HG02852 (cell line): ENCODE measurements at regions not wholly inside any gene's neighbourhood (a gene's known extent, or its start where the extent isn't known, plus 50 kb on each side); places are given as distances from the start of the nearest gene placed in this dataset.

Experiments
- ATAC-seq: cut with Tn5 transposase; IDR thresholded peaks from one replicate; pipeline ENCODE4 v1.9.1; 2021; ENCODE audit warnings: mild to moderate bottlenecking, moderate library complexity; ENCODE audit not compliant: unreplicated experiment

- ATAC-seq = peak; percentile 84
Measured at GRCh38 chr7:116145245-116145852, 65.0 kb upstream of the TES start.

DNA sequence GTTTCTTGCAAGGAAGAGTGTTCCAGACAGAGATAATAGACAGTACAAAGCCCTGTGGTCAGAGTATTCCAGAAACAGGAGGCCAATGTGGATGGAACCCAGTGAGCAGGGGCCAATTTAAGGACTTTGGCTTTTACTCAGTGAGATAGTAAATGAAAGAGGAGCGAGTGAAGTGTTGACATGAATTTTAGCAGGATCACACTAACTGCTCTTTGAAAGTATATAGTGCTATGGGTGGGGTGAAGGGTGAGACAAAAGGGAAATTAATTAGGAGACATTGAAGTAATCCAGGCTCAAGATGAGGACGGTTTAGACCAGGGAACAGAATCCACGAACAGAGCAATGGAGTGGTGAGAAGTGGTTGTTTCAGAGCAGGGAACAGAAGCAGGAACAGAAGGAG, 62.2 kb upstream of the TES start:
- ATAC-seq = no peak

- no peak for ATAC-seq
Measured at GRCh38 chr7:116148626-116149025, 61.7 kb upstream of the TES start.

DNA sequence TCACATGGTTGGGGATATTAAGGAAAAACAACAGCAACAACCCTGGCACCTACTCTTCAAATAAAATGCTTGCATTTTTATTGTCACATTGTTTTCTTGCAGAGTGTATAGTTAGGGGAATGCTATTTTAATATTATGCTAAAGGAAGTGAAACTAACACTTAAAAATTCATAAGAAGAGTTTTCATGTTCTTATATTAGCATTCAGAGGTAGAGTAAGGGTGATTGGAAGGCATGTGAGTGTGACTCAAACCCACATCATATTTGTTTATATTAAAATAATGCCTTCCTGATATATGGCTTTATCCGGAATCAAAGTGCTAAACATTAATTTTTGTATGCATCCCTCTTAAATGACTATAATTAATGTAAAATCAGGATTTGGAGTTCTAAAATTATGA, 59.8 kb upstream of the TES start:
- peak; percentile 93 for ATAC-seq

- ATAC-seq = no peak
Measured at GRCh38 chr7:116152276-116152675, 58.1 kb upstream of the TES start.

DNA sequence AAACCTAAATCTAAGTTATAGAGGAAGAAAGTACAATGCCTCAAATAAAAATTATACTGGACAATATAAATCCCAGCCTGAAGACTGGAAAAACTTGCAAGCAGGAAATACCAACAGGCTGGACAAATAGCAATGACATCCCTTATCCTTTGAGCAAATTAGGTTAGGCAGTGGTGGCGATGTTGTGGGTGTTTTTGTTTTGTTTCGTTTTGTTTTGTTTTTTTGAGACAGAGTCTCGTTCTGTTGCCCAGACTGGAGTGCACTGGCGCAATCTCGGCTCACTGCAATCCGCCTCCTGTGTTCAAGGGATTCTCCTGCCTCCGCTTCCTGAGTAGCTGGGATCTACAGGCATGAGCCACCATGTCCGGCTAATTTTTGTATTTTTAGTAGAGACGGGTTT, 57.3 kb upstream of the TES start:
- ATAC-seq = no peak

- no peak for ATAC-seq
Measured at GRCh38 chr7:116159711-116160110, 50.6 kb upstream of the TES start.
